A204.1 (cell line): ENCODE measurements at regions not wholly inside any gene's neighbourhood (a gene's known extent, or its start where the extent isn't known, plus 50 kb on each side); places are given as distances from the start of the nearest gene placed in this dataset.
A peak's percentile ranks its signal among the peaks of the same experiment; 100 is the strongest.
"Not testable (repeated sequence)": the region's sequence is repeated elsewhere in the genome, so short reads cannot be mapped to it uniquely, and the experiment has no call there.

Experiments
- FAIRE-seq: peaks from 2 replicates; lab custom pipeline; 2012; peaks lifted over from hg19 to GRCh38; lab: Jason Lieb, UNC

DNA sequence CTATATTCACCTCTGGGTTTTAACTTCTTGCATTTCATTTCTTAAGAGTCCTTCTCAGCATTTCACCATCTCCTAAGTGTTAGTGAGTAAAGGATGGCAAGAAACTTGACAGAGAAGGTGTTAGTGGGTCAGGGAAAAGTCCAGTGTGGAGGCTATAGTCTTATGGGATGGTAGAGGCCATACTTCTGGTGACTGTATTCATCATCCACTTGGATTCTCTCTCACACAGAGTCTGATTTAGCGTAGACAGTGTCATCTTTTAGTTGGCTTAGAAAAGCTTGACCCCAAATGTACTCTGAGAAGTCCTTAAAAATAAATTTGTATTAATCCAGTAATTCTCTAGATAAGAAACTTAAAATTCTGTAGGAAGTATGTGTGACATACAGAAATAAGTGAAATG, 232.4 kb upstream of the FBXO33 start:
- FAIRE-seq = no peak

DNA sequence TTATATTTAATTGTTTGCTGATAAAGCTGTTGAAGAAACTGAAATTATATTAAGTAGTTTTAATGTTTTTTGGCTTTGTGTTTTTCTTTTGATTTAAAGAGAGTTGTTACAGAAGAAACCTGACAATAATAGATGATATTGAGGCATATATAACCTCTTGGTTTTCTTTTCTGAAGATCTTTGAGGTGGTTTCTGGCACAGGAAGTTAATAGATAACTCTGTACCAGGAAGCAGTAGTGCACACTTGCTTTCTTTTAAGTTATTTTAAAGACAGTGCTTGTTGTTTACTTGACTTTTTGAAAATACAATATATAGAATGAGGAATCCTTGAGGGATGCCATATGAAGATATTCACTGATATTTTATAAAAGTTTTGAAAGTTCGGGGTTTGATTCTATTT, 209.0 kb upstream of the FBXO33 start:
- no peak for FAIRE-seq

DNA sequence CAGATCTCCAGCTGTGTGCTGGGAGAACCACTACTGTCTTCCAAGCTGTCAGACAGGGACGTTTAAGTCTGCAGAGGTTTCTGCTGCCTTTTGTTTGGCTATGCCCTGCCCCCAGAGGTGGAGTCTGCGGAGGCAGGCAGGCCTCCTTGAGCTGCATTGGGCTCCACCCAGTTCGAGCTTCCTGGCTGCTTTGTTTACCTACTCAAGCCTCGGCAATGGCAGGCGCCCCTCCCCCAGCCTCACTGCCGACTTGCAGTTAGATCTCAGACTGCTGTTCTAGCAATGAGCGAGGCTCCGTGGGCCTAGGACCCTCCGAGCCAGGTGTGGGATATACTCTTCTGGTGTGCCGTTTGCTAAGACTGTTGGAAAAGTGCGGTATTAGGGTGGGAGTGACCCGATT, 206.8 kb upstream of the FBXO33 start:
- not testable (repeated sequence) for FAIRE-seq

DNA sequence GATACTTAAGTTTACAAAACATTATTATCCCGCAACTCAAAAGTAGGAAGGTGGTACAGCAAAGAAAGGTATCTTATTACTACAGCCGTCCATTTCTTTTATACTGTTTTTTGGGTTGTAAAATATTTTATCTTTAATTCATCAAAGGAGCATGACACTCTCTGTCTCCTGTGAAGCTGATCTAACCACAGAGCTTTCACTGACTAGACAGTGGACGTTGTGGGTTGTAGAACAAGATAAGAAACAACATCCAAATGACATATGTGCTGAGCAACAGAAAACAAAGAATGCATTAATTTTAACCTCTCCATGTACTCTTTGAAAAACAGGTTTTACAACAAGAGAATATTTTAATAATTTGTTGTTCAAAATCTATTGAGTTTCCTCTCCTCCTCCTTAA, 195.9 kb upstream of the FBXO33 start:
- no peak for FAIRE-seq

DNA sequence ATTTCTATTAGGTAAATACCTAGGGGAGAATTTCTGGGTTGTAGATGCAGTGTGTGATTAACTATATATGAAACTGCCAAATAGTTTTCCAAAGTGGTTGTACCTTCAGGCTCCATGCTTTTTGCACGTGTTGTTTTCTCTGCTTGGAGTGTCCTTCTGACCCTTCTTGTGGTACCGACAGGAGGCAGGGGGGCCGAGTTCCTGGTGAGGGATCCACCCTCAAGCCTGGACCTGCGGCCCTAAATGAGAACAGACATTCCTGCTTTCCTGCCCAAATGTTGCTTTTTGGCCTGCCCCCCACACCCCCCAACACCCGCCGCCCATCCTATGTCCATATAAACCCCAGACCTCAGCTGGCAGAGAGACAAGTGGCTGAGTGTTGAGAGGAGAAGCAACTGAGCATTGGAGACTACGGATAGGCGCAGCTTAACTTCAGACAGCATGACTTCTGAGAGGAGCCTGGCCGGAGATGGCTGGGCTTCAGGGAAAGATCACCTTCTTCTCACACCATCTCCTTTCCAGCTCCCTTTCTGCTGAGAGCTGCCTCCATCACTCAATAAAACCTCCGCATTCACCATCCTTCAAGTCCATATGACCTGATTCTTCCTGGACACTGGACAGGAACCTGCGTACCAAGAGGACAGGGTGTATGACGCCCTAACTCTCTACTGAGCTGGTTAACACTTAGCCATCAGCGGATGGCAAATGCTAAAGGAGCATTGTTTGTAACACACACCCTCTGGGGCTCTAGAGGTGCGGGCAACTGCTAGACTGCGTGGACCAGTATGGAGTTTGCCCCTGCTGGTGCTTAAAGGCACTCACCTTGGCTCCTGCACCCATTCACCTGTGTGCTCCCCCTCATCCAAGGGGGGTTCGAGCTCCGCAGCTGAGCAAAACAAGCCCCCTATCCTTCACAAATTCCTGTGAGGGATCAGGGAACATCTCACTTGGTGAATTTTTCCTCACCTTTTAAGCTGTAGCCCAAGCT, 194.7 kb upstream of the FBXO33 start:
- no peak for FAIRE-seq

DNA sequence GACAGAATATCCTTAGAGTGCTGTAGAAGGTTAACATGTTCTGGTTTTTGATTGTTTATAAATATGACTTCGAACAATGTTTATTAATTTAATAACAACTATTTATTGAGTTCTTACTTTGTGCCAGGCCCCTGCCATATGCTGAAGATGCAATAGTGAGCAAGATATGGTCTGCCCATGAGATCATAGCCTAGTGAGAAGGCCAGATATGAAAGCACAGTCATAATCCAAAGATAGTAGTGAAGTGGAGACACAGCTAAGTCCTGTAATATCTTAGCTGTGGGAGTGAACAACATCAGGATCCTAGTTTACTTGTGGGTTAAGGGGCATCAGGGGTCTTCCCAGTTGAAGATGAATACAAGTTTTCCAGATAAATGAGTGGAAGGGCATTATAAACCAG, 189.4 kb upstream of the FBXO33 start:
- no peak for FAIRE-seq

DNA sequence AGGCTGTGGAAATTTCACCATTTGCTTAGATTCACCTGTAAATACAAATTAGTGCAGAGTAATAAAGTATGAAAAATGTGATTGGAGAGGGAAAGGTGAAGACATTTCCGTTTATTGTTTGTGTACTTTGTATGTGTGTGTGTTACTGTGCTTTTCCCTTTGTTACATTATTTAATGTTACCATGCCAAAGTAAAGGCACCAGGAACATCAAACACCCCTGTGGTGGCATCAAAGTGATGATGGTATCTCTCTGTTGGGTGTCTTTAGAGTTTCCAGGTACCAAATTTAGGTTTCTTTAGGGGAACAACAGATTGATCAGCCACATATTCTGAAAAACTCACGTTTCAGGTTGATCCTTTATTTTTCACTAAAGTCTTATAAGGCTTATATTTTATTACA, 189.0 kb upstream of the FBXO33 start:
- no peak for FAIRE-seq

DNA sequence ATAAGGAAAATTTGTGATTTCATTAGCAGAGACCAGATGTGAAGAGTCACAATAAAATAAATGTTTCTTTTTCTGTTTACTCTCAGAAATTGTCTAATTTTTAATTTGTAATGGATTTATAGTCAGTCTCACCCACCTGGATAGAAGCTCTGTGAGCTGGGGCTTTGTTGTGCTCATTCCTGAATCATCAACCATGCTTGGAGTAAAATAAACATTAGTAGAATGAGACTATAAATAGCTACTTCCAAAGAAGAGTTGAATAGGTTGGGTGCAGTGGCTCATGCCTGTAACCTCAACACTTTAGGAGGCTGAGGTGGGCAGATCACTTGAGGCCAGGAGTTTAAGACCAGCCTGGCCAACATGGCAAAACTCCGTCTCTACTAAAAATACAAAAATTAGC, 185.3 kb upstream of the FBXO33 start:
- no peak for FAIRE-seq

DNA sequence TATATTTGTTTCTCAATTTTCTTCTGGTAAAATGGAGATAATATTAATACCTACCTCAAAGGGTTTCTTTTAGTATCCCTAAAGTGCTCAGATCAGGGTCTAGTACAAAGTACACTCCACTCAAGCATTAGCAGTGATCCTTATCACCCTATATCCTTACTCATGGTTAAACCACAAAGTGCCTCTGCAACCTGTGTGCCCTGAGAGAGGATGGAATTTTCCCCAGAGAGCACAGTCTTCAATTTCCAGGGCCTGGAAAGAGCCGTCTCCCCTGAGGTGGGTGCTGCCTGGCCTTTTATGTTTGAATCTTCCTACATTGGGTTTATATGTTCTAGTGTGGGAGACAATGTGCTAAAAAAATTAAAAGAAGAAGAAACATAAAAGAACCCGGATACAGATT, 183.1 kb upstream of the FBXO33 start:
- no peak for FAIRE-seq

DNA sequence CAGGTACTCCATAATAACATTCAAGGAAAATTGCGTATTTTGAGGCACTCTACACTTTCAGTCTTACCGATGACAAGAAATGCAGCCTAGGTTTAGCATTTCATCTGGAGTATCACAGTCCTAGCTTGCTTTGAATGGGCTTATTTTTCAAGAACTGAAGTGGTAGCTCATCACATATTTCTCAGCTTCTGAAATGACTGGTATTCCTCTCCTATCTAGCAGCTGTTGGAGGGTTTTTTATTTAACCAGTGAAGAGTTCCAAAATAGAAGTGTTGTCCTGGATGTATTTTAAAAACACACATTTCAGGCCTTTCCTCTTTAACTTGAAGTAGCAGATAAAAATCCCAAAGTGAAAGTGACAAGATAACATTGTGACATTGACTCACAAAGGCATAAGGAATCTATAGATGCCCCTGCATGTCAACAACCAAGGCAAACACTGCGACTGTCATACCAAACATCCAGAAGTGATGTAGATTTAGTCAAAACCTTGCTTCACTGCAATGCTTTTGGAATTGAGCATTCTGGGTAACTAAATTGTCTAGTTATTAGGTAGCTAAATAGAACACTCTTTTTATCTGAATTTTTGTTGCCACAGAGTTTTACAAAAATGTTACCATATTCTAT, 182.2 kb upstream of the FBXO33 start:
- no peak for FAIRE-seq

DNA sequence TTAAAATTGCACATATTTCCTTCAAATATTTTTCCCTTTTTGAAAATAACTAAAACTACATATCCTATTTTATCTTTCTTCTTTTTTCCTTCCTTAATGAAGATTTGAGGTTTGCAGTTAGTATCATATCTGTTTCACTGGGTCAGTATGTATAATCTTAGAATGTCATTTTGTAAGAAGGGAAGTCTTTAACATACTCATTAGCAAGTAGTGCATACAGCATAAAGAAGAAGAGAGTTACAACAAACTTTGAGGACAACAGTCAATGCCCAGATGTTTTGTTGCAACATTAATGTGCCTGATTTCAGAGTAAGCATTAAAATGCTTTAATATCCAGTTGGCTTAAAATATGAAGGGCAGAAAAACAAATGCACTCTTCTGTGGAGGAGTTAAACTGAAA, 176.9 kb upstream of the FBXO33 start:
- no peak for FAIRE-seq

DNA sequence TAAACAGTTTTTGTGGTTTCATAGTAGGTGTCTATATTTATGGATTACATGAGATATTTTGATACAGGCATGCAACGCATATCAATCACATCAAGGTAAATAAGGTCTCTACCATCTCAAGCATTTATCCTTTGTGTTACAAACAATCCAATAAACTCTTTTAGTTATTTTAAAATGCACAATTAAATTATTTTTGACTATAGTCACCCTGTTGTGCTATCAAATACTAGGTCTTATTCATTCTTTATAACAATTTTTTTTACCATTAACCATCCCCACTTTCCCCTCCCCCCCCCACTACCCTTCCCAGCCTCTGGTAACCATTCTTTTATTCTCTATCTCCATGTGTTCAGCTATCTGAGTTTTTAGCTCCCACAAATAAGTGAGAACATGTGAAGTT, 175.7 kb upstream of the FBXO33 start:
- FAIRE-seq = no peak

DNA sequence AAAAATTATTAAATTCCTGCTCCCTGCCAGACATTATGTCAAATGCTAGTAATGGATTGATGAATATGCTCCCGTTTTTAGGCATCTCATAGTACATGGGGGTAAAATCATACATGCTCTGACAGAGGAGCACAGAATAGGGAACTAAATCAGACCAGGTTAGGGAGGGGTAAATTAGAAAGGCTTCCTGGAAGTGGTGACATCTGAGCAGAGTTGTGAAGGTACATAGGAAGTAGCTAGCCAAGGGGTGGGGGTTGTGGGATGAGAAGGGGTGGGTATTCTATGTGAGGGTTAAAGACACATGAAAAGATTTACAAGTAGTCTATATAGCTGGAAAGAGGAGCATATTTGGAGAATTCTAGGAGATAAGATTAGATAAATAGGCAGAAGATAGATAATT, 171.7 kb upstream of the FBXO33 start:
- no peak for FAIRE-seq

DNA sequence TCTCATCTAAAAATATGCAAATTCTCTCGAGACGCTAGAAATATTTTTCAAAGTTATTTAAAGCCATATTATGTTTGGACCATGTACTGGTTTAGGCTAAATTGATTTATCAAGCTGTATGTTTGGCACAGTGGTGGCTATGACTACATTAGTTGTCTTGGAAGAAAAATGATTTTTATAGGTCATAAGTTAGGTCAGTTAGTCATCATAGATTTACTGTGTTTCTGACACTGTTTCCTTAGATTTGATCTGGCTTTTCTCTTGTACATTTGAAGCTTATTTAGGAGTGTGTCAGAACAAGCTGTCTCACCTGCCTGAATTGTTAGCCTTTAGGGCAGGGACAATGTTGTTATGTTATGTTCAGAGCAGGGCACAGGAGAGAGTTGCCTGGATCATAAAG, 161.1 kb upstream of the FBXO33 start:
- no peak for FAIRE-seq

DNA sequence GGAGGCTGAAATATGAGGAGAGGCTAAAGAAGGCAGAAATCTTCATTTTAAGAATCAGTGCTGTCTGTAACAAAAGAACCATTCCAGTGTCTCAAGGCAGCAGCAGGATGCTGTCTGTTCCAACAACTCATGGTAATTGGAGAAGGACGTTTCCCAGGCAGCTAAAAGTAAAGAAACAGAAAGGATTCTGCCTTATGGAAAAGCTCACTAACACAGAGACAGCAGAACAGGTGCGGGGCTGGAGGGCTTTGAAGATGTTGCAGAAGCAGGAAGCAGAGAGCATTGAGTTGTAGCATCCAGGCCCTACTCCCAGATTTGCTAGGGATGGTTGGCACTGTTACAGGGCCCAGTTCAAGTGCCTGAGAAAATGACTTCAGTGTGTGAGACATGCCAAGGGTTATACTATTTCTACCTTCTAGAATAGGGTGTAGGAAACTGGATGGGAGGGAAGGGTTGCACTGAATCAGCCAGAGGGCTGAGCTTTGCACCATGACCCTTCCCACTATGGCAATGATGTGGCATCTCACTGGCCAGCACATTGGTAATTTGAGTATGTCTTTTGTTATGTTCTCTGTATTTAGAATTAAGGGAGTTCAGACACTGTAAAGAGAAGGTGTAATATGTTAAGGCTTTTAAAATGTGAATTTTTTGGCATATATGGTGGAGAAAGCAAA, 160.0 kb upstream of the FBXO33 start:
- FAIRE-seq = no peak

DNA sequence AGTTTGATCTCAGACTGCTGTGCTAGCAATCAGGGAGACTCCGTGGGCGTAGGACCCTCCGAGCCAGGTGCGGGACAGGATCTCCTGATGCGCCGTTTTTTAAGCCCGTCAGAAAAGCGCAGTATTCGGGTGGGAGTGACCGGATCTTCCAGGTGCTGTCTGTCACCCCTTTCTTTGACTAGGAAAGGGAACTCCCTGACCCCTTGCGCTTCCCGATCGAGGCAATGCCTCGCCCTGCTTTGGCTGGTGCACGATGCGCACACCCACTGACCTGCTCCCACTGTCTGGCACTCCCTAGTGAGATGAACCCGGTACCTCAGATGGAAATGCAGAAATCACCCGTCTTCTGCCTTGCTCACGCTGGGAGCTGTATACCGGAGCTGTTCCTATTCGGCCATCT, 157.6 kb upstream of the FBXO33 start:
- not testable (repeated sequence) for FAIRE-seq

DNA sequence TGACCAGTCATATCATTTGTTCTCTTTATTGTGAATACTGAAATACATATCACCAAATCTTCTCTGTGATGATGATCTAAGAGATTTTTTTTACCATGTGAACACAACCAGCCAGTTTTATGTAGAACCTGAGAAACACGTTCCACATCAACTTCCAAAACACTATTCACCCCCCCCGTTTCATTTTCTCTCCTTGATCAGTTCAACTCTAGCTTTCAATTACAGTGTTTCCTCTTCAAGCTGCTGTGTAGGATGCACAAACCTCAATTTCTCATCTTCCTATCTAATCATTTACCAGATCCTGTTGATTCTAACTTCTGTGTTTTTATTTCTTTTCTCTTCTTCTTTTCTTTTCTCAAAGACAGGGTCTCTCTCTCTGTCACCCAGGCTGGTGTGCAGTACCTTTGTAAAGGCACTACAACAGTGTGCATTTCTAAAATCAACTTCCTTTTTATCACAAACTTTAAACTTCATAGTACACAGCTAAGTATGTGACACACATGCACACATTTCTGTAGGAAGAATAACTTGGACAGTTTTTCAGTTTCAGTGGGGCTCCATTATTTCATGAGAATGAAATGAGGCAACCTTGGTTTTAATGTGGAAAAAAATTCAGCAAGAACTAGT, 149.9 kb upstream of the FBXO33 start:
- no peak for FAIRE-seq

DNA sequence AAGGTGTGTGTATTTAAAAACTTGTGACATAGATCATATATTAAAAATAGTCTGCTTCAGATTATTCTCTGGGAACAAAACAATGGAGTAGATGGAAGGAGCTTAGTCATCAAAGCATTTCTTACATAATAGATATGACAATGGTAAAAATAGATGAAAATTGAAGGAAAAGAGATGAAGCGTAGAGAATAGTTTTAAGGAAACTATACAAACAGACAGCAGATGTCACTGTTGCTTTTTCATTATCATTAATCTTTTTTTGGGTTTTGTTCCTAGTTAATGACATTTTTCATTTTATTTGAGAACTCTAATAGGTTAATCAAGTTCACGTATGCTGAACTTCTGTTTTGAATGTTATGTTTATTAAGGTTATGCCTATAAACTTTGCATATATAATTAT, 149.2 kb upstream of the FBXO33 start:
- peak; percentile 92 for FAIRE-seq

DNA sequence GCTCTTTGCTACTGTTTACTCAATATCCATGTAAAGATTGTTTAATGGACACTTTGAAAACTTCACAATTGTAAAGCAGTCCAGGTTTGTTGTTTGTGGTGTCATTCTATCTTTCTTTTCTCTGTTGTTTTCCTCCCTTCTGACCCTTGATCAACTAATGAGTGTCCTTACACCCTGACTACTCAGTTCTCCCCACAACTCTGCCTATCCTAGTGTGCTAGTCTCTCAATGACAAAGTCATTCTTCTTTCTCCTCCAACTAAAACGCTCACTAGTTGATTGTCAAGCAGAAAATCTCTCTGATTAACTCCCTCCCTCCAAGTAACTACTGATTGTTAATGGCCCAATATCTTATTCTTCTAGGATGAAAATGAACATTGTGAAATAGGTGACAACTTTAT, 148.5 kb upstream of the FBXO33 start:
- no peak for FAIRE-seq

DNA sequence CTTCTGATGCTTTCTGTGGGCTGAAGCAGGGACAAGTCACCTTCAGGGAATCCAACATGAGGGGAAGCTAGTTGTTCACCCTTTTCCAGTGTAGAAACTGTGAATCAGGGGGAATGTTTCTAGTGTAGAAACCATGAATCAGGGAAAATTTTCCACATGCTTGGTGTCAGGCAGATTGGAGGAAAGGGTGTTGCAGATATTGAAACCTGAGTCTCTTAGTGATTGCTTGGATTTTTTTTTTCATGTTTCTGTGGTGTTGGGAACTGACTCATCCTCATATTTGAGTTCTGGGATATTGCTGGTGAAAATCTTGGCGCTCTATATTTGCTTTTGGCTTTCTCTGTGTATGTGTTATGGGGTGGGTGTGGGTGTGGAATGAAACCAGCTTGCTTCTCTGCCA, 144.5 kb upstream of the FBXO33 start:
- FAIRE-seq = no peak

DNA sequence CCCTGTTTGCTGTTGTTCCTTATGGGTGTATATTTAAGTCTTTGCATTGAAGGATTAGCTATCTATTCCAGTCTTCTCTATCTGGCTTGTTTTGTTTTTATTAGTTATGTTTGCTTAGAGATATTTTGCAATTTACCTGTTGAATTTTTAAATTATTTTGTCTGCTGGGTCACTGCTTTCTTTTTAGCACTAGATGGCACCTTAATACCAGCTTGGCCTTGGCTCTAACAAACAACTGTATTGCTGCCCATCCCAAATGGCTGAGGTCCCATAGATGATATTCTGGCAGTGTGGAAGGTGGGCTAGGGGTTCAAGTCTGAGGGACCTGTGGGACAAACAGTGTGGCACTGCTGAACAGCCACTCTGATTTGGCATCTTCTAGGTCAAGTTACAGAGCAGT, 144.0 kb upstream of the FBXO33 start:
- FAIRE-seq = no peak

DNA sequence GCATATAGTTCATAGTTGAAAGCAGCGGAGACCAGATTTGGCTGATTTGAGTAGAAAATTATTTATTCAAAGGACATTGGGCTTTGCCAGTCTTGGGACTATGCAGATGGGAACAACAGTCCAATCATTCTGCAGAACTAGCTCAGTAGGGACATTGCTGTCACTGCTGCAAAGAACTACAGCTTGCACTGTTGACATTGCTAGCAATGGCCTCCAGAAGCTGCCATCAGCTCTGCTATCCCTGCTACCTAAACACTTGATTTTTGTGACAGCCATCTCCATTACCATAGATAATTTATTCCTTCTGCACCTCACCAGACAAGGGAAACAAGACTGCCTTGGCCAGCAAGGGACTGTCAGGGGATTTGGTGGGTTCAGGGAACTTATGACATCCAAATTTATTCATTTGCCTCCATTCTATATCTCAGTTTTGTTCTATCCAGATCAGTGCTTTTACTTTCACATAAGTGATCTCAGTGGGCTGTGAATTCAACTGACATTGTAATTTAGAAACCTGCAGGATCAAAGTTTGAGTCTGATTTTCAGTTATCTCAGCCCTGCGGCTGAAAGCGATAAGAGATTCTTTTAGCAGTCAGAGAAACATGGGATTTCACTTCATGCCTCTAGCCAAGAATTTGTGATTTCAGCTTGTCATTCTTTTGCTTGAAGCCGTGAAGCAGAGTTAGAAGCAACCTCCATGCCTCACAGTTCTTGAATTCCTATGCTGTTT, 136.7 kb upstream of the FBXO33 start:
- no peak for FAIRE-seq
